HG03442 (cell line): ENCODE measurements at regions not wholly inside any gene's neighbourhood (a gene's known extent, or its start where the extent isn't known, plus 50 kb on each side); places are given as distances from the start of the nearest gene placed in this dataset.

ENCODE experiments used
- ATAC-seq: cut with Tn5 transposase; IDR thresholded peaks from one replicate; pipeline ENCODE4 v1.9.1; 2021; ENCODE audit warnings: mild to moderate bottlenecking, moderate library complexity; ENCODE audit not compliant: unreplicated experiment

DNA sequence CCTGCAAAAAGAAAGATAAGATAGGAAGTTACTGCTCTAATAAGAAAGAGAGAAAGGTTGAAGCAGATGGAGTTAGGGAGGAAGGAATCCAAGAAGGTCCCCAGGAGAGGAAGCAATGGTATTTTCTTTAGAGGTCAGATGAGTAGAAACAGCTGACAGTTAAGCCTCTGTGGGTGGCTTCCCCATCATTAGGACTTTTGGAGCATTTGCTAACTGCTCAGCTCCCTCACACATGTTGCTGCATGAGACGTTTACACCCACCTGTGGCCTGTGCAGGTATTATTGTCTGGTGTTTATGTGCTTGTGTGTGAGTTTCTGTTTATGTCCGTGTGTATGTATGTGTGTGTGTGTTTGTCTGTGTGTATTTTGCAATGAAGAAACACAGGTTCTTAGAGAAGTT is 346.8 kb downstream of the RAB28 start:
- no peak for ATAC-seq

GRCh38 chr4:13133700-13134099 is 350.4 kb downstream of the RAB28 start:
- ATAC-seq: no peak

DNA sequence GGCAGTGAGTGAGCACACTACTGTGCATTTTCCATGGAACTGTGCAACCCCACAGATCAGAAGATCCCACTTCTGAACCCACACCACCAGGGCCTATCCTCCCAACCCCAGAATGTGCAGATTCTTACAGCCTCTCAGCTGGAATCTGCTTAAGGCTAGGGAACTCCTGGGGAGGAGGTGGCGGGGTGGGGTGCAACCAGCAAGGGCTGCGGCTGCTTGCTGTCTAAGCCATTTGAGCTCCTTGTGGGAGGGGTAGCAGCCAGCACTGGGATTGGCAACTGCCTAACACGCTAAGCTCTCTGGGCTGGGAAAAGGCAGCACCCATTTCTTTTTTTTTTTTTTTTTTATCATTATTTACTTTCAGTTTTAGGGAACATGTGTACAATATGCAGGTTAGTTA is 353.3 kb downstream of the RAB28 start:
- ATAC-seq: no peak

DNA sequence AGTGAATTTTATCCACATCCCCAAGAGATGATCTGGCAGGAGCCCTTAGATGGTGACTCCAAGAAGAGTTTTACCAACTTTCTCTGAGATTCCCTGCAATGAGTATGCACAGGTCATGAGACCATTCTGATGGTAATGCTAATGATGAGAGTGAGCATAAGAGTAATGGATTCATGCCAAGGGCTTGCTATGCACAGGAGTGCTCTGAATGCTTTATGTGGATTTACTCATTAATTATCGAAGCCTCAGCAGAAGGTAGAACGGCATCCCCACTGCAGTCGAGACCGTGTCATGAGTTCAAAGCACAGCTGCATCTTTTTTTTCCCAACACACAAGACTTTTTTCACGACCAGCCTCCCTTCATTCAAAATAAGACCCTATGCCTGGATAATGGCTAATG is 355.0 kb downstream of the RAB28 start:
- no peak for ATAC-seq

- no peak for ATAC-seq
These were observed 356.9 kb downstream of the RAB28 start for GRCh38 chr4:13126976-13127910.

DNA sequence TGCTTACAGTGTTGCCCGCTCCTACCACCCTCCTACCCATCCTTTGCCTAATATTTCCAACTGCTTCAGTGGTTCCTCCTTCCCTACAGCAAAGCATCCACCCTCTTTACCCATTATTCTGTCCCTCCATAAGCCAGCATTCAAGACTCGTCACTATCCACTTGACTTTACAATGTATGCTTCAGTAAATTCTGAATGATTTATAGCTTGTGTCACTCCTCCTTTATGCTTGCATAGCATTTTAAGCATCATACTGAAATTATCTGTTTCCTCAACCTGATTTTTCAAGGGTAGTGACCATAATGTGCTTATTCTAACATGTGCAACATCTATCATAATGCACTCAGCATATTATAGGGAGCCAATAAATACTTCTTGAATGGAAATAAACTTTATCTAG is 365.5 kb downstream of the RAB28 start:
- no peak for ATAC-seq

- no peak for ATAC-seq
These were observed 367.0 kb downstream of the RAB28 start for GRCh38 chr4:13117185-13117584.

DNA sequence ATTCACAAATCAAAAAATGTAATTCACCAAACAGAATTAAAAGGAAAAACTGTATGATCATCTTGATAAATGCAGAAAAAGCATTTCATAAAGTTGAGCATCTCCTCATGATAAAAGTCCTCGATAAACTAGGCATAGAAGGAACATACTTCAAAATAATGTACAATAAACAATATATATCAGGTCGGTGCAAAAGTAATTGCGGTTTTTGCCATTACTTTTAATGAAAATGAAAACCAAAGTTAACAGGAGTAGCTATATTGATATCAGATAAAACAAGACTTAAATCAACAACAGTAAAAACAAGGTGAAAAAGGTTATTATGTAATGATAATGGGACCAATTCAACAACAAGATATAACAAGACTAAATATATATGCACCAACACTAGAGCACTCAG is 372.1 kb downstream of the RAB28 start:
- no peak for ATAC-seq

- no peak for ATAC-seq
These were observed 374.6 kb downstream of the RAB28 start for GRCh38 chr4:13109536-13109935.

GRCh38 chr4:13108096-13108495 is 376.0 kb downstream of the RAB28 start:
- ATAC-seq: no peak

GRCh38 chr4:13103382-13104015 is 380.6 kb downstream of the RAB28 start:
- no peak for ATAC-seq

DNA sequence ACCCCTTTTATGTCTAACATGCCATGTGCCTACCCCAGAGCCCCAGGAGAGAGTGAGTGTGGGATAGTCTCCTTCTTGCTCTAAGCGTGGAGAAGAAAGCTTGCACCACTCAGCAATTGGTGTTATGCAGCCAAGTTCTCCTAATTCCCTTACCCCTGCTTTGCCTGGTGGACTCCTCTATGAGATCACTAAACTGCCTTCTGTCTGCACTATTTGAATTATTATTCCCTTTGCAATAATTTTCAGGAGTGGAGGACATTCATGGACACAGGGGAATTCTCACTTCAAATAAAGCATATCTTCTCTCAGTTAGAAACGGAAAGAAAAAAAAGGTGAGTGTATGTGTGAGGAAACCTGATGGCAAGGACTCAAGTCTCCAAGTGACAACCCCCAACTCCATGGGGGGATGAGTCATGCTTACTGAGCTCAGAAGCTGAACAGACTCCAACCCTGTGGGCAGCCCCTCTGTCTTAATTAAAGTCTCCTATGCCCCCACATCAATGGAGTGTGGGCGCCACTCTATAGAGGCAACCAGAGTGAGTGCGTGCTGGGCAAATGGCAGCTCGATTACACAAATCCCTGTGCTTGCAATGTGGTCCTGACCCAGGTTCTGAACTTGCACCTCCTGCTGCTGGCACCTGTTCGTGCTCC is 381.9 kb downstream of the RAB28 start:
- ATAC-seq: no peak

DNA sequence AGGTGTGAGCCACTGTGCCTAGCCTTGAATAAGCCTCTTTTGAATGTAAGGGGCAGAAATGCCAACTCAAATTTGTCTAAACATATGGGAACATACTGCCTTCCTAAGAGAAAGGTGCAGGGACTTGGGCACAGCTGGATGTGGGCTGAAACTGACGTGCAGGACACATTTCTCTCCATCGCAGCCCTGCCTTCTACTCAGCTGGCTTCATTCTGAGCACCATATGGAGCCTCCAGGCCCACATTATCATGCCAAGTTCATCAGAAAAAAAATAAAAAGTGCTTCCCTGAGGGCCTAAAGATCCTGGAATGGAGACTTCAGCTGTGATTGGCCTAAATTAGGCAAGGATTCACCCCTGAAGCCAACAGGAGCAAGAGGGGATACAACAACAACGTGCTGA is 386.2 kb downstream of the RAB28 start:
- no peak for ATAC-seq

DNA sequence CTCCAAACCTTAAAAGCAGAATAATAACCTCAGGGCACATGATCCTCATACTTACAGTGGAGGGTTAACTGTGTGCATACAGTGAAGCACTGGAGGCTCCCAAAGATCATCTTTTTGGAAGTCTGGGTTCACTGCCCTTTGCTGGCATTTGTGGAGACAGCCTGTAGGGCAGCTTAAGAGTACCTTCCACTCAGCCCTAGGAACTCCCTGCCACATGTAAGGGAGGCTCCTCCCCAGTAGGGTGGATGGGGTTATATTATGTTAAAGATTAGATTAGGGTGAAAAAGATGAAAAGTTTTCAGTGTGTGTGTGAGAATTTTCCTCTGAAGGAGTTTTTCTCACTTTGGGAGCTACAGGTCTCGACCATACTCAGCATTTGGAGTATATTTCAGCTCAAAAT is 388.4 kb downstream of the RAB28 start:
- ATAC-seq: no peak

- ATAC-seq: no peak
These were observed 391.0 kb downstream of the RAB28 start for GRCh38 chr4:13093170-13093569.

- no peak for ATAC-seq
These were observed 391.4 kb downstream of the RAB28 start for GRCh38 chr4:13092702-13093101.

GRCh38 chr4:13089659-13089998 is 394.5 kb downstream of the RAB28 start:
- ATAC-seq: no peak

GRCh38 chr4:13088726-13089658 is 395.1 kb downstream of the RAB28 start:
- ATAC-seq: no peak

DNA sequence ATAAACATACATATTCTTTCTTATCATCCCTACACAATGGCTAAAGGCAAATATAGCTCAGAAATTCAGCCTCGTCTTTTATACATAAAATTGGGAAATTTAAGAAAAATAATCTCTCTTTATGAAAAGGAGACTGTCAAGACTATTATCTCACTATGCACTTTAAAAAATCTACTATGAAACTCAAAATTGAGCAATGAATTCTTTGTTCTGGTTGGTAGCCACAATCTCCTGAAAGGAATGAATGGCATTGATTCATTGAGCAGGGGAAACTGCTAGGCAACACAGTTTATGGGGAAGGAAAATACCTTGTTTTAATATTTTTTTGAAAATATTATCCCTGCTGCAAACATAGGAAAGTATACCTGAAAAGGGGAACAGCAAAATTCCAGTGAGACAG is 397.1 kb downstream of the RAB28 start:
- no peak for ATAC-seq

DNA sequence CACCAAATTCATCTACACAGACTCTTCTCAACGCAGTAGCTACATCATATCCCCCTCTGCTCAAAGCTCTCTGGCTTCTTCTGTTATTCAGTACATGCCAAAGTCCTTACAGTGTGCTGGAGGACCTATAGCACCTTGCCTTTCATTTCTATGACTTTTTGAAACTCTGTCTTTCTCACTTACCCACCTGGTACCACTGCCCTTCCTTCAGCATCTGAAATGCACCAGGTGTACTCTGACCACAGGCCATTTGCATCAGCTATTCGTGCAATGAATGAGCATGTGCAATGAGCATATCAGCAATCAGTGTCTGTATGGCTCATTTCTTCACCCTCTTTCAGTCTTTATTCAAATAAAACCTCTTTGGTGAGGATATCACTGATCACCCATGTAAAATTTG is 399.9 kb downstream of the RAB28 start:
- no peak for ATAC-seq

DNA sequence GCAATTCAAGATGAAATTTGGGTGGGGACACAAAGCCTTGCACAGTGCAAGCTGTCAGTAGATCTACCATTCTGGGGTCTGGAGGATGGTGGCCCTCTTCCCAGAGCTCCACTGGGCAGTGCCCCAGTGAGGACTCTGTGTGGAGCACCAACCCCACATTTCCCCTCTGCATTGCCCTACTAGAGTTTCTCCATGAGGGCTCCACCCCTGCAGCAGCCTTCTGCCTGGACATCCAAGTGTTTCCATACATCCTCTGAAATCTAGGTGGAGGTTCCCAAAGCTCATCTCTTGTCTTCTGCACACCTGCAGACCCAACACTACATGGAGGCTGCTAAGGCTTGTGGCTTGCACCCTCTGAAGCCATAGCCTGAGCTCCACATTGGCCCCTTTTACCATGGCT is 402.3 kb downstream of the RAB28 start:
- no peak for ATAC-seq
